Stimulated activated CD4-positive, alpha-beta T cell treated with anti-CD3 and anti-CD28 coated beads, Interleukin-2, amount 100 ng/mL, for 4 hours (primary cell): ENCODE measurements at regions not wholly inside any gene's neighbourhood (a gene's known extent, or its start where the extent isn't known, plus 50 kb on each side); places are given as distances from the start of the nearest gene placed in this dataset.
"Not testable (repeated sequence)": the region's sequence is repeated elsewhere in the genome, so short reads cannot be mapped to it uniquely, and the experiment has no call there.

Experiments
- DNase-seq: peaks from one replicate; pipeline ENCODE4 v3.0.0-alpha.2; 2020; ENCODE audit warnings: low read depth

GRCh38 chr4:177494791-177495190, 52.6 kb upstream of the AGA start:
- no peak for DNase-seq

- DNase-seq: not testable (repeated sequence)
These were observed 53.4 kb upstream of the AGA start for GRCh38 chr4:177495626-177496025.

DNA sequence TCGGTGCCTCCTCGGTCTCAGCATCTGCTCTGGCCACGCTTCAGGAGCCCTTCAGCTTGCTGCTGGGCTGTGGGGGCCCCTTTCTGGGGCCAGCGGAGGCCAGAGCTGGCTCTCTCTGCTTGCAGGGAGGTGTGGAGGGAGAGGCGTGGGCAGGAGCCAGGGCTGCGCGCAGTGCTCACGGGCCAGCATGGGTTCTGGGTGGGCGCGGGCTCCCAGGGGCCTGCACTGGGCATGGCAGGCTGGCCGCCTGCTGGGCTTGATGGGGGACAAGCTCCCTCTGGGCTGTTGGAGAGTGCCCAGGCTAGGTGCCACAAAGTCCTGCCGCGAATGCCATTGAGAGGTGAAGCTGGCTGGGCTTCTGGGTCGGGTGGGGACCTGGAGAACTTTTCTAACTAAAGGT, 57.3 kb upstream of the AGA start:
- no peak for DNase-seq

- no peak for DNase-seq
These were observed 63.0 kb upstream of the AGA start for GRCh38 chr4:177505171-177505615.

- DNase-seq: no peak
These were observed 66.4 kb upstream of the AGA start for GRCh38 chr4:177508662-177509061.

- no peak for DNase-seq
These were observed 67.0 kb upstream of the AGA start for GRCh38 chr4:177509226-177509745.

- no peak for DNase-seq
These were observed 69.4 kb upstream of the AGA start for GRCh38 chr4:177511611-177512010.

GRCh38 chr4:177512646-177513045, 70.4 kb upstream of the AGA start:
- no peak for DNase-seq

- no peak for DNase-seq
These were observed 75.6 kb upstream of the AGA start for GRCh38 chr4:177517862-177518261.

- DNase-seq: no peak
These were observed 77.4 kb upstream of the AGA start for GRCh38 chr4:177519481-177520260.

DNA sequence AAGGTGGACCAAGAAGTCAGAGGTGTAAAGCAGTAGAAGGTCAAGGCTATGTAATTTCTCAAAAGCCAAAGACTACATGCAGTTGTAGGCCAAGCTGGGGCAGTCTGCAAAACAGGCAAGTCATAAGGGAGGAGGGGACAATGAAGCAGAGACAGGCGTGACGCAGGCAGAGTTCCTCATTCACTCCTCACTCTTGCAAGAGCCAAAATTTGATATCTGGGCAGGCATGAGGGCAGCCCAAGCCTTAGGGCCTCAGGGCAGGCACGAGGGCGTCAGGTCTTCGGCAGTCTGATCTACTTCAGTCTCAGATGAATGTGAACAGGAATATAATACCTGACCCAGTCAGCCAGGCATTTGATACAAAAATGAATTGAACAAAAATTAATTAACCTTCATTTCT, 86.4 kb upstream of the AGA start:
- no peak for DNase-seq

DNA sequence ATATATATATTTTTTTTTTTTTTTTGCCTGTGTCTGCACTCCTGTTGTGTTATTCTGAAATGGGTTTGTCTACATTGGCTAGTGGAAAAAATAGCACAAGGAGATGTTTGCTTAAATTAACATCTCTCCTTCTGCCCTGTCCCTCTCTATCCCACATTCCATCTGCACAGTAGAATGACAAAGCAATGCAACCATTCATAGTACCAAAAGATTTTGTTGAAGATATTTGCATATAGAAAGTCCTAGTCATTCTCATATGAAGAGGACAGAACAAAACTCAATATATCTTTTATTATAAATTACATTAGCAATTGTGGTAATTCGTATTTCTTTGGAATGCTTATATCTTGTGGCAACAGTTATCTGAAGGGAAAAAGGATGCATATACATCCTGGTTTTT, 88.3 kb upstream of the AGA start:
- no peak for DNase-seq

DNA sequence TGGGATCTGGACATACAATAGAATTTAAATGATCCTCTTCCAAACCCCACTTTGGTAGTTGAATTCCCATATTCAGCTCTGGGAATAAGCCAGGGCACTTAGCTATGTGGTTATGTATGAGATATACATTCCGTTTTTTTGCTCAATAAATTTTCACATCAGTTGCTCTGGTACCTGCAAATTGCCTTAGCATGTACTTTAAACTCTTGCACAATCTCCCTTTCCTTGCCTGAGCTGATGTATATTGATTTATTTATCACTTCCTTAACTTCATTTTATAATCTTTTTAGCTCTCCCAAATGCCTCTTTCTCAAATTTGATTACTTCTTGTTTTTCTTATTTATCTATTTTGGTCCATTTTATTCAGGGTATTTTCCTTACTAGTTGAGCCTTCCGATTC, 90.1 kb upstream of the AGA start:
- DNase-seq: no peak

DNA sequence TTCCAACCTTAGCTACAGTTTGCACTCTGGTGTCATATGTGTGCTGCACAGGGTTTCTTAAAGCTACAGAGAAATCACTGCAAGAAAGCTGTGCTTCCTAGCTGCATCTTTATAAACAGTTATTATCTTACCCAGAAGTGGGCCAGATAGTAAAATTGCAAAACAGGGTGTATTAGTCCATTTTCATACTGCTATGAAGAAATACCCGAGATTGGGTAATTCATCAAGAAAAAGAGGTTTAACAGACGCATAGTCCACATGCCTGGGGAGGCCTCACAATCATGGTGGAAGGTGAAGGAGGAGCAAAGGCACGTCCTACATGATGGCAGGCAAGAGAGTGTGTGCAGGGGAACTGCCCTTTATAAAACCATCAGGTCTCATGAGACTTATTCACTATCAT, 92.6 kb upstream of the AGA start:
- not testable (repeated sequence) for DNase-seq

GRCh38 chr4:177546745-177547144, 104.5 kb upstream of the AGA start:
- no peak for DNase-seq

- no peak for DNase-seq
These were observed 105.7 kb upstream of the AGA start for GRCh38 chr4:177547985-177548384.

DNA sequence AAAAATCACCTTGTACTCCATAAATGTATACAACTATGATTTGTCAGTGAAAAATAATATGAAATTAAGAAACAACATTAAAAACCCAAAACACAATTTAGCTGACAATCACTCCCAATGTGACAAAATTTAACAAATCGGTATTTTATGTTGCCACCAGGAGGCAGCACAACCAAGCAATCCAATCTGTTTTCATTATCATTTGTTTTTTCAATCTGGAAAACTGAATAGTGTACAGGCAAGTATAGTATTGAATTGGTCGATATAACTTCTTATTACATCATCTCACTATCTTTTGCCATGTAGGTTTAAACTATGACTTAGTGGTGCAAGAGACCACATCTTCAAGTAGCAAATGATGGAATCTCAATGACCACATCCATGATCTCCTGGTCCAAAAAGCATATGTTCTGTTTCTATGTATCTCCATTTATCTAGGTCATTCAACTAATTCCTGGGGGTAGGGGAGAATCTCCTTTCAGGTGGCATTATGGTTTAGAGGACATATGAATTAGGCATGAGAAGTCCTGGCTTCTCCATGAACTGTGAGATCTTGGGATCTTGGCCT, 112.9 kb upstream of the AGA start:
- no peak for DNase-seq

DNA sequence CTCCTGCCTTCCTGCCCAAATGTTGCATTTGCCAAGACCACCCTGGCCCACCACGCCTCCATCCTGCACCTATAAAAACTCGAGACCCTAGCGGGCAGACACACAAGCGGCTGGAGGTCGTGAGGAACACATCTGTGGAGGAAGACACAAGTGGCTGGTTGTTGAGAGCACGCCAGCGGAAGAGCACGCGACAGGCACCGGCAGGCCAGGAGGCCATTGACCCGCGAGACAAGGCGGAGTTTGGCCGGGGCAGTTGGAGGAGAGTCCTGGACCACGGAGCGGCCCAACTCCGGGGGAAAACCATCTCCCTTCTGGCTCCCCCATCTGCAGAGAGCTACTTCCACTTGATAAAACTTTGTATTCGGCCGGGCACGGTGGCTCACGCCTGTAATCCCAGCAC, 115.2 kb upstream of the AGA start:
- DNase-seq: no peak

DNA sequence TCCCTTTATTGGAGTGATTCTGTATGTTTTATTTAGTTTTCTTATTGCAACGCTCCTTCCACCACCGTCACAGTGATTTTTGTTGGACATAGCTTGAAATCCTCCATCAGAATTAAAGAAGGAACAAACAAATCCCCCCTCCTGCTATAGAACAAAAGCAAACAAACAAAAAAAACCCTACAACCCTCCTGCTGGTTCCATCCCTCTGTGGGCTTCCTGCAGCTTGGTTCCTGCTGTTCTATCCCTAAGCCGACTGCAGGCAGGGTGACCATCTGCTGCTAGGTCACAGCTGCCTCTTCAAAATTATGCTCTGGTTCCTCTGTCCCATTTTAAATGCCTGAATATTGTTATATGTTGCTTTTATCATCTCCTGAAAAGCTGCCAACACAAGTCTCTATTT, 116.8 kb upstream of the AGA start:
- no peak for DNase-seq

GRCh38 chr4:177562163-177562562, 119.9 kb upstream of the AGA start:
- no peak for DNase-seq

DNA sequence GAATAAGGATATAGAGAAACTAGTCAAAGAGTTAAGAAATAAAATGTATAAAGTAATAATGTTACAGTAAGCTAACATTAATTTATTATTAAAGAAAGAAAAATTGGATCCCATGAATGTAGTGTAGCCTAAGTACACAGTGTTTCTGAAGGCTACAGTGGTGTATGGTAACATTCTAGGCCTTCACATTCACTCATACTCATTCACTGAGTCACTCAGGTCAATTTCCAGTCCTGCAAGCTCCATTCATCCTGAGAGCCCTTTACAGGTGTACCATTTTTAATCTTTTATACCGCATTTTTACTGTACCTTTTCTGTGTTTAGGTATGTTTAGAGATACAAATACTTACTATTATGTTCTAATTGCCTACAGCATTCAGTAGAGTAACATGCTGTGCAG, 120.6 kb upstream of the AGA start:
- DNase-seq: no peak

DNA sequence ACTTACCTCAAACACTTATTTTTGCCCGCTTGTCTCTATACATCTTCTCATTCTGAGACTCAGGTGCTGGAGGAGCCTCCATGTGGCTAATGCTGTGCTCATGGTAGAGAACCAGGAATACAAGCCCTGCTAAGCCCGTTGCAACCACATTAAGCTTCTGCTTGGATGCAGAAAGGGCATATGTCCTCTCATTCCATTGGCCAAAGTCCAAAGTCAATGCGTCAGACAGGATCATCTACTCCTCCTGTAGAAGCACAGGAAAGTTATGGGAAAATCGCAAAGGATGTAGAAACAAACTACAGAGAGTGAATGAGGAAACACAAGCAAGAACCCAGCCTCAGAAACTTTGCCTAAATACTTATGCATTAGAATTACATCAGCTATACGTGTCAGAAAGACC, 124.5 kb upstream of the AGA start:
- no peak for DNase-seq

DNA sequence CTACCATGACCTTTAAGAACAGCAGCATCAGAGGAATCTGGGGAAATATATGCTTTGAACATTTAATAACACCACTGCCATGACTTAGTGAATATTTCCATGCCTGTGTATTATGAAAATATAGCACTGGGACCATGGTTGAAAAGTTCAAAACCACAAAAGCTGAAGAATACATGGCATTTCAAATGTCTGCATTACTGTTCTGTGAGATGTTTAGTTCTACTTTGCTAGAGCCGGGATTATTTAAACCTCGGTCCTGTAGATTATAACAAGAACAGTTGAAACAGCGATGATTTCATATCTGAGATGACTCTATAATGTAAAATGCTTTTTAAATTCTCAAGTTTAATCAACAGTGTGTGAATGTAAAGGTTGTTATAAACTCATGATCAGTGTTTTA, 126.7 kb upstream of the AGA start:
- no peak for DNase-seq

GRCh38 chr4:177569434-177569833, 127.2 kb upstream of the AGA start:
- no peak for DNase-seq
